DND-41 (cell line): ENCODE measurements at regions not wholly inside any gene's neighbourhood (a gene's known extent, or its start where the extent isn't known, plus 50 kb on each side); places are given as distances from the start of the nearest gene placed in this dataset.

Experiments
- CTCF ChIP-seq: IDR thresholded peaks from 2 replicates; pipeline ENCODE4 v1.5.1; 2012; ENCODE audit warnings: borderline replicate concordance, low read length, moderate library complexity, mild to moderate bottlenecking; ENCODE audit not compliant: poor library complexity, severe bottlenecking; ENCODE audit errors: extremely low read depth
- EZH2 ChIP-seq: IDR thresholded peaks from 3 replicates; pipeline ENCODE4 v1.6.1; 2012; ENCODE audit warnings: borderline replicate concordance, low read depth, mild to moderate bottlenecking, moderate library complexity, low read length, inconsistent platforms; ENCODE audit not compliant: severe bottlenecking

GRCh38 chr2:129443865-129444739 lies 535.4 kb upstream of the RAB6C start:
- TF ChIP-seq CTCF (no peak), EZH2 (no peak)
